HCT116 (cell line): ENCODE measurements at regions not wholly inside any gene's neighbourhood (a gene's known extent, or its start where the extent isn't known, plus 50 kb on each side); places are given as distances from the start of the nearest gene placed in this dataset.

Experiments used
- ATAC-seq: fragments of 200-7000 bp; cut with Tn5 transposase; 2 replicates; pipeline ENCODE4 v1.9.1; 2020; ENCODE audit warnings: mild to moderate bottlenecking, moderate library complexity
- BruUV-seq: library from RNA; stranded (reverse); fragments of 400-500 nt; replicated peaks from 2 replicates; lab custom pipeline; 2021; lab: Mats Ljungman, UMichigan
- CTCF ChIA-PET: fragments of 300-600 bp; sonication (Branson Sonifier 250); formaldehyde crosslinking; loops from one replicate; lab custom pipeline; 2021; ENCODE audit warnings: antibody characterized with exemption; lab: Charles Lee
- POLR2A ChIA-PET: fragments of 300-600, 350-600 bp; sonication (Branson Sonifier 250); formaldehyde crosslinking; loops from one replicate; lab custom pipeline; 2021; ENCODE audit warnings: antibody characterized with exemption; lab: Charles Lee
- RAD21 ChIA-PET, 2 experiments: fragments of 300-600 bp; sonication (Branson Sonifier 250); formaldehyde crosslinking; loops; one replicate each; lab custom pipeline; 2023; ENCODE audit warnings: low total read pairs in 2 of 2; ENCODE audit not compliant: uncharacterized antibody in 2 of 2, unreplicated experiment in 2 of 2, low non-redundant PET in 1 of 2; lab: Charles Lee
- DNase-seq: peaks from one replicate; pipeline ENCODE4 v3.0.0-alpha.2; 2010; ENCODE audit warnings: low read depth, low spot score
- H2AFZ ChIP-seq: fragments of 200-600 bp; shearing (Covaris generic), sonication (generic); 2 replicates; pipeline ENCODE4 v1.6.1; 2017; ENCODE audit warnings: low read depth, mixed run types, mixed read lengths, antibody characterized with exemption, low read length; ENCODE audit not compliant: poor library complexity, severe bottlenecking
- H3K27ac ChIP-seq: 2 replicates; pipeline ENCODE4 v1.5.1; 2012; ENCODE audit warnings: low read depth, low read length
- H3K27me3 ChIP-seq: fragments of 200-600 bp; sonication (generic); 2 replicates; pipeline ENCODE4 v1.6.1; 2016; ENCODE audit warnings: mixed run types, low read length, mixed read lengths; ENCODE audit not compliant: insufficient read depth
- H3K36me3 ChIP-seq, 2 experiments: fragments of 200-500 bp in 1 of 2; fragments of 200-600 bp in 1 of 2; sonication (Bioruptor generic) in 1 of 2; sonication (generic) in 1 of 2; 2 replicates each; pipeline versions ENCODE4 v1.5.1 to v1.6.1; 2014 to 2016; ENCODE audit warnings: low read length in 2 of 2, inconsistent platforms in 1 of 2, mixed read lengths in 1 of 2, mixed run types in 1 of 2; ENCODE audit not compliant: insufficient read depth in 2 of 2, control insufficient read depth in 1 of 2
- H3K4me1 ChIP-seq, 2 experiments: fragments of 200-600 bp in 1 of 2; sonication (generic) in 1 of 2; 2 replicates each; pipeline versions ENCODE4 v1.5.1 to v1.6.1; 2012 to 2017; ENCODE audit warnings: low read length in 2 of 2, inconsistent platforms in 1 of 2, mild to moderate bottlenecking in 1 of 2, mixed read lengths in 1 of 2, mixed run types in 1 of 2, moderate library complexity in 1 of 2; ENCODE audit not compliant: insufficient read depth in 2 of 2, control insufficient read depth in 1 of 2
- H3K4me2 ChIP-seq: fragments of 200-600 bp; sonication (generic); 2 replicates; pipeline ENCODE4 v1.6.1; 2017; ENCODE audit warnings: mixed run types, low read length, mixed read lengths
- H3K4me3 ChIP-seq, 2 experiments: fragments of 200-600 bp in 1 of 2; sonication (generic) in 1 of 2; replicated peaks in 1 of 2; 2 replicates each; pipeline ENCODE4 v1.5.1; 2011 to 2016; ENCODE audit warnings: low read length in 2 of 2, control low read depth in 1 of 2, low read depth in 1 of 2, mild to moderate bottlenecking in 1 of 2, mixed read lengths in 1 of 2, mixed run types in 1 of 2
- H3K79me2 ChIP-seq: fragments of 200-600 bp; sonication (generic); 2 replicates; pipeline ENCODE4 v1.6.1; 2017; ENCODE audit warnings: mild to moderate bottlenecking, mixed run types, low read length, moderate library complexity, mixed read lengths; ENCODE audit not compliant: insufficient read depth
- H3K9ac ChIP-seq: fragments of 200-600 bp; sonication (generic); 2 replicates; pipeline ENCODE4 v1.6.1; 2016; ENCODE audit warnings: low read length, mixed read lengths
- H3K9me2 ChIP-seq: fragments of 200-600 bp; sonication (generic), shearing (Covaris generic); 2 replicates; pipeline ENCODE4 v1.6.1; 2017; ENCODE audit warnings: mixed run types, mild to moderate bottlenecking, moderate library complexity; ENCODE audit not compliant: insufficient read depth
- H3K9me3 ChIP-seq, 2 experiments: fragments of 200-500 bp in 1 of 2; fragments of 200-600 bp in 1 of 2; sonication (Bioruptor generic) in 1 of 2; sonication (generic) in 1 of 2; 2 replicates each; pipeline ENCODE4 v1.6.1; 2014 to 2017; ENCODE audit warnings: low read length in 2 of 2, mixed read lengths in 2 of 2, inconsistent platforms in 1 of 2, low read depth in 1 of 2, mild to moderate bottlenecking in 1 of 2, mixed run types in 1 of 2, moderate library complexity in 1 of 2; ENCODE audit not compliant: control insufficient read depth in 1 of 2, insufficient read depth in 1 of 2
- H4K20me1 ChIP-seq: fragments of 200-600 bp; sonication (generic), shearing (Covaris generic); 2 replicates; pipeline ENCODE4 v1.6.1; 2017; ENCODE audit warnings: mixed run types, mild to moderate bottlenecking, moderate library complexity; ENCODE audit not compliant: insufficient read depth
- ATF3 ChIP-seq: IDR thresholded peaks from 2 replicates; pipeline ENCODE4 v1.6.1; 2012
- EZH2 ChIP-seq: fragments of 200-600 bp; sonication (generic); IDR thresholded peaks from 2 replicates; pipeline ENCODE4 v1.6.1; 2017; ENCODE audit warnings: antibody characterized with exemption, mixed run types
- EZH2phosphoT487 ChIP-seq: fragments of 200-600 bp; IDR thresholded peaks from 2 replicates; pipeline ENCODE4 v1.6.1; 2018; ENCODE audit warnings: antibody characterized with exemption, borderline replicate concordance
- JUND ChIP-seq: IDR thresholded peaks from 2 replicates; pipeline ENCODE4 v1.6.1; 2012
- MAX ChIP-seq: IDR thresholded peaks from 2 replicates; pipeline ENCODE4 v1.6.1; 2012
- POLR2A ChIP-seq: IDR thresholded peaks from 2 replicates; pipeline ENCODE4 v1.7.0; 2011; ENCODE audit warnings: borderline replicate concordance; ENCODE audit not compliant: insufficient read depth, insufficient read length; ENCODE audit errors: extremely low read depth
- POLR2AphosphoS5 ChIP-seq: IDR thresholded peaks from 2 replicates; pipeline ENCODE4 v1.6.1; 2011; ENCODE audit warnings: mild to moderate bottlenecking, low read depth, low read length, moderate library complexity
- RAD21 ChIP-seq: IDR thresholded peaks from 2 replicates; pipeline ENCODE4 v1.6.1; 2012; ENCODE audit warnings: low read depth, mild to moderate bottlenecking
- SP1 ChIP-seq: IDR thresholded peaks from 2 replicates; pipeline ENCODE4 v1.6.1; 2012; ENCODE audit warnings: low read depth
- ZBTB33 ChIP-seq: IDR thresholded peaks from 2 replicates; pipeline ENCODE4 v1.6.1; 2011; ENCODE audit warnings: mild to moderate bottlenecking, low read length, moderate library complexity; ENCODE audit not compliant: insufficient replicate concordance; ENCODE audit errors: extremely low read depth
- intact Hi-C: fragments of 100-400 bp; cut with micrococcal nuclease; formaldehyde crosslinking; loops from 2 replicates; pipeline ENCODE4 v1.10.0; 2022

- POLR2A ChIA-PET, result no interaction called here
- Histone ChIP-seq H2AFZ (no peak overlapping the region), H3K9ac (no peak overlapping the region), H3K9me2 (no peaks in the 10 kb centered on the region), H3K4me2 (no peak overlapping the region), H3K4me1 (no peaks in the 10 kb centered on the region), H3K79me2 (no peaks in the 10 kb centered on the region), H3K27me3 (no peaks in the 10 kb centered on the region), H3K36me3 (no peaks in the 10 kb centered on the region), H3K27ac (no peak overlapping the region), H4K20me1 (no peaks in the 10 kb centered on the region), H3K9me3 (no peaks in the 10 kb centered on the region), H3K4me3 (no peak overlapping the region)
- DNase-seq (no peak), ATAC-seq (no peak)
- BruUV-seq, result no TSS peak
- no peak for TF ChIP-seq POLR2A
- no peak for TF ChIP-seq ZBTB33
- no peak for TF ChIP-seq MAX
- TF ChIP-seq SP1, result no peak
- TF ChIP-seq JUND, result no peak
- no peak for TF ChIP-seq POLR2AphosphoS5
- no peak for TF ChIP-seq RAD21
- TF ChIP-seq EZH2, result no peak
- TF ChIP-seq ATF3, result no peak
- TF ChIP-seq EZH2phosphoT487, result no peak
- CTCF ChIA-PET, result no interaction called here
- RAD21 ChIA-PET, result no interaction called here
- intact Hi-C loops, result no loop called here
Measured at GRCh38 chrX:1112321-1112720, 100.1 kb downstream of the CRLF2 start.
